Ishikawa (cell line): ENCODE measurements at regions not wholly inside any gene's neighbourhood (a gene's known extent, or its start where the extent isn't known, plus 50 kb on each side); places are given as distances from the start of the nearest gene placed in this dataset.

ENCODE experiments used
- CREB1 ChIP-seq: IDR thresholded peaks from 2 replicates; pipeline ENCODE4 v1.6.1; 2012; ENCODE audit warnings: low read depth
- EGR1 ChIP-seq: IDR thresholded peaks from 2 replicates; pipeline ENCODE4 v1.6.1; 2012
- EP300 ChIP-seq: IDR thresholded peaks from 2 replicates; pipeline ENCODE4 v1.6.1; 2012; ENCODE audit warnings: borderline replicate concordance
- FOXM1 ChIP-seq: IDR thresholded peaks from 2 replicates; pipeline ENCODE4 v1.6.1; 2012; ENCODE audit warnings: low read depth, borderline replicate concordance
- NFIC ChIP-seq: IDR thresholded peaks from 2 replicates; pipeline ENCODE4 v1.6.1; 2012
- RAD21 ChIP-seq: IDR thresholded peaks from 2 replicates; pipeline ENCODE4 v1.6.1; 2012; ENCODE audit warnings: low read depth
- REST ChIP-seq: IDR thresholded peaks from 2 replicates; pipeline ENCODE4 v1.6.1; 2012; ENCODE audit warnings: low read depth, mild to moderate bottlenecking
- TAF1 ChIP-seq: IDR thresholded peaks from 2 replicates; pipeline ENCODE4 v1.6.1; 2012; ENCODE audit warnings: low read depth, mild to moderate bottlenecking
- TCF12 ChIP-seq: IDR thresholded peaks from 2 replicates; pipeline ENCODE4 v1.6.1; 2012; ENCODE audit warnings: low read depth
- TF ChIP-seq, protein P1 (sequence below): IDR thresholded peaks from 2 replicates; pipeline ENCODE4 v1.6.1; 2012
- TF ChIP-seq, protein P2 (sequence below): IDR thresholded peaks from 2 replicates; pipeline ENCODE4 v1.6.1; 2012

DNA sequence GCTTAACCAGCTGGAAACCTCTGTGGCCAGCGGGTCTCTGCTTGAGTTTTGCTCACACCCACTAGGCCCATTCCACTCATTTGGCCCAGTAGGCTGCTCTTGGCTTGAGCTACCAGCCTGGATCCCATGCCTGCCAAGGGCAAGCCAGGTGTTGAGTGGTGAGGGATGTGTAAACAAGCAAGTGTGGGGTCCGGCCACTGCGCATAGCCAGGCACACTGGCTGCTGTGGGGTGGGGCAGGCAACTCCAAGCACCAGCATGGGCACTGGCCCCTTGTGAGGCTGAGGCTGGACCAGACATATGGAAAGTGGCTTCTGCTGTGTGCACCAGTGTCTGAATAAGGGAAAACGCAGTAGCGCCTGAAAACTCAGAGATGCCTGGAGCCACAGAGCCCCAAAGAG lies 732.7 kb downstream of the NR4A2 start:
- TF ChIP-seq FOXM1: no peak
- no peak for TF ChIP-seq REST
- TF ChIP-seq EP300: no peak
- no peak for TF ChIP-seq TAF1
- TF ChIP-seq, protein P1, sequence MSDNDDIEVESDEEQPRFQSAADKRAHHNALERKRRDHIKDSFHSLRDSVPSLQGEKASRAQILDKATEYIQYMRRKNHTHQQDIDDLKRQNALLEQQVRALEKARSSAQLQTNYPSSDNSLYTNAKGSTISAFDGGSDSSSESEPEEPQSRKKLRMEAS: no peak
- no peak for TF ChIP-seq EGR1
- no peak for TF ChIP-seq RAD21
- TF ChIP-seq, protein P2, sequence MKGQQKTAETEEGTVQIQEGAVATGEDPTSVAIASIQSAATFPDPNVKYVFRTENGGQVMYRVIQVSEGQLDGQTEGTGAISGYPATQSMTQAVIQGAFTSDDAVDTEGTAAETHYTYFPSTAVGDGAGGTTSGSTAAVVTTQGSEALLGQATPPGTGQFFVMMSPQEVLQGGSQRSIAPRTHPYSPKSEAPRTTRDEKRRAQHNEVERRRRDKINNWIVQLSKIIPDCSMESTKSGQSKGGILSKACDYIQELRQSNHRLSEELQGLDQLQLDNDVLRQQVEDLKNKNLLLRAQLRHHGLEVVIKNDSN: no peak
- no peak for TF ChIP-seq NFIC
- TF ChIP-seq CREB1: no peak
- TF ChIP-seq TCF12: no peak
